H1 (cell line): ENCODE measurements at regions not wholly inside any gene's neighbourhood (a gene's known extent, or its start where the extent isn't known, plus 50 kb on each side); places are given as distances from the start of the nearest gene placed in this dataset.
A peak's percentile ranks its signal among the peaks of the same experiment; 100 is the strongest.

Source experiments
- CTCF ChIA-PET: fragments of 300-600 bp; sonication (Branson Sonifier 250); formaldehyde crosslinking; loops from one replicate; lab custom pipeline; 2021; ENCODE audit not compliant: partially characterized antibody; lab: Charles Lee
- POLR2A ChIA-PET: fragments of 300-600 bp; sonication (Branson Sonifier 250); formaldehyde crosslinking; loops from one replicate; lab custom pipeline; 2021; ENCODE audit warnings: inconsistent platforms; ENCODE audit not compliant: partially characterized antibody; lab: Charles Lee
- DNase-seq, 2 experiments: peaks; one replicate each; pipeline versions ENCODE4 v3.0.0 to v3.0.0-alpha.2; 2010 to 2022; ENCODE audit warnings: low spot score in 2 of 2, low read depth in 1 of 2, mixed read lengths in 1 of 2
- FAIRE-seq: peaks from 2 replicates; lab custom pipeline; 2011; peaks lifted over from hg19 to GRCh38; lab: Jason Lieb, UNC
- H2AFZ ChIP-seq: 2 replicates; pipeline ENCODE4 v1.8.1; 2012; ENCODE audit warnings: low read length, inconsistent platforms
- H2AK5ac ChIP-seq: 2 replicates; pipeline ENCODE4 v1.6.1; 2013; ENCODE audit warnings: low read depth, low read length
- H2BK120ac ChIP-seq: replicated peaks from 2 replicates; pipeline ENCODE3; 2013; ENCODE audit warnings: low read depth, low read length, inconsistent platforms
- H2BK12ac ChIP-seq: 2 replicates; pipeline ENCODE4 v1.6.1; 2013; ENCODE audit warnings: low read depth, low read length
- H2BK15ac ChIP-seq: 2 replicates; pipeline ENCODE4 v1.6.1; 2013; ENCODE audit warnings: low read length
- H2BK20ac ChIP-seq: 2 replicates; pipeline ENCODE4 v1.6.1; 2013; ENCODE audit warnings: low read length
- H2BK5ac ChIP-seq: 2 replicates; pipeline ENCODE4 v1.6.1; 2013; ENCODE audit warnings: low read depth, low read length
- H3K14ac ChIP-seq: 2 replicates; pipeline ENCODE4 v1.6.1; 2013; ENCODE audit warnings: inconsistent platforms; ENCODE audit not compliant: insufficient read length
- H3K18ac ChIP-seq: 2 replicates; pipeline ENCODE4 v1.6.1; 2013; ENCODE audit warnings: low read length; ENCODE audit errors: extremely low read depth
- H3K23ac ChIP-seq: 2 replicates; pipeline ENCODE4 v1.6.1; 2013; ENCODE audit warnings: inconsistent platforms; ENCODE audit not compliant: insufficient read length
- H3K23me2 ChIP-seq: 2 replicates; pipeline ENCODE4 v1.6.1; 2013; ENCODE audit warnings: low read depth, low read length
- H3K27ac ChIP-seq: 2 replicates; pipeline ENCODE4 v1.6.1; 2011; ENCODE audit warnings: low read depth, low read length, inconsistent platforms
- H3K27me3 ChIP-seq, 4 experiments: replicated peaks in 1 of 4; 1 replicate in 1 of 4; 2 replicates in 3 of 4; pipeline versions ENCODE4 v1.6.1 to v1.8.1; 2011 to 2013; ENCODE audit warnings: low read length in 3 of 4, mild to moderate bottlenecking in 3 of 4, inconsistent platforms in 2 of 4, mixed read lengths in 2 of 4, moderate library complexity in 1 of 4; ENCODE audit not compliant: control insufficient read depth in 3 of 4, insufficient read depth in 3 of 4; ENCODE audit errors: extremely low read depth in 1 of 4
- H3K36me3 ChIP-seq, 4 experiments: 2 replicates each; pipeline versions ENCODE4 v1.6.1 to v1.8.1; 2011 to 2013; ENCODE audit warnings: mild to moderate bottlenecking in 4 of 4, low read length in 3 of 4, moderate library complexity in 2 of 4, control low read depth in 1 of 4, inconsistent platforms in 1 of 4; ENCODE audit not compliant: insufficient read depth in 4 of 4, control insufficient read depth in 2 of 4
- H3K4ac ChIP-seq: replicated peaks from 2 replicates; pipeline ENCODE3; 2013; ENCODE audit warnings: low read length, low read depth, mixed read lengths, inconsistent platforms; ENCODE audit not compliant: insufficient read length
- H3K4me1 ChIP-seq, 4 experiments: replicated peaks in 1 of 4; 1 replicate in 1 of 4; 2 replicates in 3 of 4; pipeline versions ENCODE4 v1.6.1 to v1.8.1; 2011 to 2013; ENCODE audit warnings: low read length in 3 of 4, inconsistent platforms in 2 of 4, mixed read lengths in 1 of 4; ENCODE audit not compliant: insufficient read depth in 4 of 4, control insufficient read depth in 3 of 4
- H3K4me2 ChIP-seq, 2 experiments: 2 replicates each; pipeline versions ENCODE4 v1.6.1 to v1.8.1; 2011 to 2013; ENCODE audit warnings: low read depth in 2 of 2, low read length in 2 of 2, control low read depth in 1 of 2, inconsistent platforms in 1 of 2, mild to moderate bottlenecking in 1 of 2; ENCODE audit not compliant: insufficient read depth in 1 of 2
- H3K4me3 ChIP-seq, 4 experiments: fragments of 200-600, 300-600 bp in 1 of 4; sonication (generic), shearing (Covaris generic), sonication (Bioruptor Twin) in 1 of 4; 2 replicates each; pipeline versions ENCODE4 v1.5.1 to v1.8.1; 2011 to 2016; ENCODE audit warnings: low read length in 4 of 4, low read depth in 3 of 4, control low read depth in 2 of 4, inconsistent platforms in 2 of 4, mild to moderate bottlenecking in 2 of 4, mixed read lengths in 1 of 4, moderate library complexity in 1 of 4; ENCODE audit not compliant: insufficient read depth in 2 of 4; ENCODE audit errors: extremely low read depth in 1 of 4
- H3K56ac ChIP-seq: replicated peaks from 2 replicates; pipeline ENCODE3; 2013; ENCODE audit warnings: low read depth, mild to moderate bottlenecking, mixed read lengths, low read length, inconsistent platforms; ENCODE audit not compliant: insufficient read length
- H3K79me1 ChIP-seq: 2 replicates; pipeline ENCODE4 v1.6.1; 2013; ENCODE audit warnings: low read depth, low read length, control low read depth
- H3K79me2 ChIP-seq, 2 experiments: 2 replicates each; pipeline versions ENCODE4 v1.6.1 to v1.8.1; 2012 to 2013; ENCODE audit warnings: low read length in 2 of 2, mild to moderate bottlenecking in 2 of 2, inconsistent platforms in 1 of 2; ENCODE audit not compliant: insufficient read depth in 2 of 2, control insufficient read depth in 1 of 2
- H3K9ac ChIP-seq, 4 experiments: replicated peaks in 1 of 4; 1 replicate in 1 of 4; 2 replicates in 3 of 4; pipeline versions ENCODE4 v1.6.1 to v1.8.1; 2011 to 2013; ENCODE audit warnings: low read depth in 3 of 4, low read length in 3 of 4, control low read depth in 2 of 4, mild to moderate bottlenecking in 2 of 4, moderate library complexity in 2 of 4, inconsistent platforms in 1 of 4; ENCODE audit errors: extremely low read depth in 1 of 4
- H3K9me3 ChIP-seq, 2 experiments: 2 replicates each; pipeline versions ENCODE4 v1.6.1 to v1.8.1; 2012 to 2013; ENCODE audit warnings: mild to moderate bottlenecking in 2 of 2, moderate library complexity in 2 of 2, control low read depth in 1 of 2, inconsistent platforms in 1 of 2, low read depth in 1 of 2, low read length in 1 of 2, mixed read lengths in 1 of 2; ENCODE audit not compliant: insufficient read depth in 2 of 2
- H4K20me1 ChIP-seq, 2 experiments: replicated peaks in 1 of 2; 2 replicates each; pipeline versions ENCODE3 to v1.8.1; 2011 to 2013; ENCODE audit warnings: inconsistent platforms in 2 of 2, low read length in 2 of 2, mild to moderate bottlenecking in 1 of 2; ENCODE audit not compliant: insufficient read depth in 2 of 2, control insufficient read depth in 1 of 2
- H4K5ac ChIP-seq: 2 replicates; pipeline ENCODE4 v1.6.1; 2013; ENCODE audit warnings: low read length, low read depth, mixed read lengths, inconsistent platforms; ENCODE audit not compliant: insufficient read length
- H4K8ac ChIP-seq: 2 replicates; pipeline ENCODE4 v1.8.0; 2013; ENCODE audit warnings: mild to moderate bottlenecking, moderate library complexity, low read length, inconsistent platforms; ENCODE audit not compliant: insufficient read depth; ENCODE audit errors: extremely low read depth
- H4K91ac ChIP-seq: replicated peaks from 2 replicates; pipeline ENCODE3; 2013; ENCODE audit warnings: low read length, mixed read lengths, inconsistent platforms; ENCODE audit not compliant: insufficient read length
- CTBP2 ChIP-seq: IDR thresholded peaks from 2 replicates; pipeline ENCODE4 v1.7.0; 2011; ENCODE audit warnings: borderline replicate concordance, mild to moderate bottlenecking, moderate library complexity, mixed read lengths, low read length; ENCODE audit not compliant: insufficient read depth, insufficient read length
- KDM4A ChIP-seq: IDR thresholded peaks from one replicate; pipeline ENCODE4 v1.7.1; 2012; ENCODE audit warnings: low read depth, mild to moderate bottlenecking, moderate library complexity, low read length, inconsistent platforms; ENCODE audit not compliant: severe bottlenecking
- SIN3A ChIP-seq, 2 experiments: IDR thresholded peaks in 1 of 2; conservative IDR thresholded peaks in 1 of 2; 2 replicates each; pipeline ENCODE4 v1.6.1; 2011 to 2012; ENCODE audit warnings: low read length in 2 of 2, improper control_type of control experiment in 1 of 2, low read depth in 1 of 2, mild to moderate bottlenecking in 1 of 2
- SIRT6 ChIP-seq: IDR thresholded peaks from one replicate; pipeline ENCODE4 v1.7.1; 2012; ENCODE audit warnings: low read length, inconsistent platforms
- TAF7 ChIP-seq: optimal IDR thresholded peaks from 2 replicates; pipeline ENCODE3; 2011; ENCODE audit warnings: low read depth, mild to moderate bottlenecking, inconsistent platforms, low read length, moderate library complexity, borderline replicate concordance
- WGBS, 2 experiments: shearing (Covaris generic) in 1 of 2; methylation state at CpG; one replicate each; pipeline versions ENCODE4 v1.1.6 to v1.1.7; 2013 to 2015; ENCODE audit warnings: low lambda C conversion rate in 2 of 2, mixed read lengths in 2 of 2, inconsistent platforms in 1 of 2, low coverage in 1 of 2, missing lambda C conversion rate in 1 of 2; ENCODE audit not compliant: insufficient replicate concordance in 2 of 2, insufficient coverage in 1 of 2, insufficient read length in 1 of 2; ENCODE audit errors: extremely low coverage in 1 of 2, missing lambda C conversion rate in 1 of 2; 5-methylcytosine and 5-hydroxymethylcytosine counted together

DNA sequence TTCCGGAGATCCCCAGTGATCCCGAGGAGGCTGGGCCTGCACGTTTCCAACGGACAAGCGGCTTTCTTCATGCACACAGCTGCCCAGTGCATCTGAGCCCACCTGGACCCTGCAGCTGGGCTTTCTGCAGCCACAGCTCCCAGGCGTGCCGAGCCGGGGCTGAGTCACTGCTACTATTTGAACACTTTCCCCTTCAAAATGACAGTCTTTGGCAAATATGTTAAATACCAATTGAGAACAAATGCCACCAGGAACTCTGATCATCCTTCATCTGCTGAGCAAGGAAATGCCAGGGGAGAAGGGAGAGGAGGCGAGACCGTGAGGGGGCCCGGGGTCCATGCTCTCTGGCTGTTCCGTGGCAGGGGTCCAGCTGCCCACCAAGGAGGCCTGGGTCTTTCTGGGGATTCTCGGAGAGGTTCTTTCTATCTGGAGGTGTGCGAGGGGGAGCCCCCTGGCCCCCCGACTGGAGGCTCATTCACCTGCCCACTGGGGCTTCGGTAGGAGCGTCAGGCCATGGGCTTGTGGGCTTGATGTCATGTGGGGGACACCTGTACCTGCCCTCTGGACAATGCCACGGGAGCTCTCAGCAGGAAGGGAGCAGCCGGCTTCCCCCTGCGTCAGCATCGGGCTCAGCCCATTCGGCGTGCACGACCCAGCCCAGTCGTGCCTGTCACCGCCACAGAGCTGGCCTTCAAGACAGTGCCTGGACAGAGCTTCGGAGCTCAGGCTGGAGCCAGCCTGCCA is 159.6 kb downstream of the CTTN start:
- CTCF ChIA-PET = interaction anchor here (0.6 to 2.8 kb wide), 7 partner anchors 8 to 143 kb away, joined by 3 to 9 read pairs (median 6); no protein-coding TSS in a partner anchor
- H3K27me3 ChIP-seq = no peaks in the 10 kb centered on the region; a peak in 1 of 7 replicates
- no peak overlapping the region for H2BK20ac ChIP-seq
- H3K4me2 ChIP-seq = no peak overlapping the region
- no peak overlapping the region for H3K9ac ChIP-seq
- no peak overlapping the region for H2AFZ ChIP-seq
- H2BK12ac ChIP-seq = peak overlapping the region; percentile 60; the same call in 1 of the 2 replicates
- peaks cover 2% of the 10 kb centered on the region; the same call in 1 of the 2 replicates for H3K79me1 ChIP-seq
- H3K4me1 ChIP-seq = no peaks in the 10 kb centered on the region; a peak in 1 of 7 replicates
- no peaks in the 10 kb centered on the region for H3K9me3 ChIP-seq
- WGBS, 2 experiments = 89% methylated on average over 25 of the region's 27 CpGs; no CpG with 5 or more reads in 1 of the 2 experiments
- no peak for TF ChIP-seq KDM4A
- TF ChIP-seq TAF7 = no peak
- TF ChIP-seq SIRT6 = no peak
- no peak for TF ChIP-seq CTBP2
- no peak for TF ChIP-seq SIN3A (conservative IDR thresholded peaks at IDR 0.05 in 1 of 2, IDR thresholded peaks at IDR 0.05 in 1 of 2; ENCODE audit: low read depth in 1 of 2, low read length in 2 of 2)
- no peaks in the 10 kb centered on the region for H3K23me2 ChIP-seq
- POLR2A ChIA-PET = interaction anchor here (1.0 kb wide), 1 partner anchor 17 kb away, joined by 3 read pairs; no protein-coding TSS in a partner anchor
- H3K56ac ChIP-seq = no peak overlapping the region
- no peak overlapping the region for H3K4ac ChIP-seq
- FAIRE-seq (no peak), DNase-seq (no peak)
- H4K20me1 ChIP-seq = peaks cover 2% of the 10 kb centered on the region in 2 experiments
- no peak overlapping the region for H4K5ac ChIP-seq
- H4K8ac ChIP-seq = no peak overlapping the region
- H3K79me2 ChIP-seq = no peaks in the 10 kb centered on the region
- no peak overlapping the region for H3K23ac ChIP-seq
- no peak overlapping the region for H2AK5ac ChIP-seq
- no peak overlapping the region for H2BK5ac ChIP-seq
- no peak overlapping the region for H3K14ac ChIP-seq
- no peak overlapping the region for H3K27ac ChIP-seq
- H4K91ac ChIP-seq = peak overlapping the region; percentile 17
- H3K4me3 ChIP-seq = no peak overlapping the region
- no peaks in the 10 kb centered on the region for H3K36me3 ChIP-seq
- H2BK15ac ChIP-seq = no peak overlapping the region
- no peak overlapping the region for H3K18ac ChIP-seq
- H2BK120ac ChIP-seq = no peak overlapping the region
